Spleen (tissue), 11 donors: ENCODE measurements at regions not wholly inside any gene's neighbourhood (a gene's known extent, or its start where the extent isn't known, plus 50 kb on each side); places are given as distances from the start of the nearest gene placed in this dataset.

ENCODE experiments used
- DNase-seq: peaks from one replicate; pipeline ENCODE4 v3.0.0-alpha.2; 2020
- H3K27ac ChIP-seq, 8 donors: fragments of 200-600 bp; sonication (generic) in 7 of 8; 1 replicate in 4 of 8; 2 replicates in 4 of 8; pipeline versions ENCODE4 v1.5.0 to v1.8.0; 2016 to 2021; ENCODE audit warnings: inconsistent platforms in 4 of 8, mild to moderate bottlenecking in 4 of 8, moderate library complexity in 1 of 8
- H3K27me3 ChIP-seq, 7 donors: fragments of 200-600 bp; sonication (generic) in 6 of 7; replicated peaks in 1 of 7; 1 replicate in 4 of 7; 2 replicates in 3 of 7; pipeline versions ENCODE4 v1.5.0 to v1.8.0; 2016 to 2021; ENCODE audit warnings: inconsistent platforms in 3 of 7, mild to moderate bottlenecking in 1 of 7
- H3K36me3 ChIP-seq, 6 donors: fragments of 200-600 bp; sonication (generic) in 5 of 6; 1 replicate in 4 of 6; 2 replicates in 2 of 6; pipeline versions ENCODE4 v1.5.0 to v1.8.0; 2016 to 2021; ENCODE audit warnings: inconsistent platforms in 2 of 6
- H3K4me1 ChIP-seq, 6 donors: fragments of 200-600 bp; sonication (generic) in 5 of 6; 1 replicate in 3 of 6; 2 replicates in 3 of 6; pipeline versions ENCODE4 v1.5.0 to v1.8.0; 2016 to 2021; ENCODE audit warnings: inconsistent platforms in 3 of 6
- H3K4me3 ChIP-seq, 8 donors: fragments of 200-600 bp; sonication (generic) in 7 of 8; 1 replicate in 4 of 8; 2 replicates in 4 of 8; pipeline versions ENCODE4 v1.5.0 to v1.8.0; 2016 to 2021; ENCODE audit warnings: inconsistent platforms in 4 of 8, mild to moderate bottlenecking in 4 of 8, moderate library complexity in 2 of 8
- H3K9me3 ChIP-seq, 8 donors: fragments of 200-600 bp; sonication (generic) in 7 of 8; 1 replicate in 4 of 8; 2 replicates in 4 of 8; pipeline versions ENCODE4 v1.5.0 to v1.8.0; 2016 to 2021; ENCODE audit warnings: inconsistent platforms in 4 of 8
- CTCF ChIP-seq, 11 experiments: fragments of 200-600 bp in 7 of 11; fragments of 450-650 bp in 4 of 11; sonication (generic) in 4 of 11; IDR thresholded peaks in 8 of 11; conservative IDR thresholded peaks in 3 of 11; 1 replicate in 7 of 11; 2 replicates in 4 of 11; pipeline versions ENCODE4 v1.4.0 to v1.8.0; 2016 to 2021; ENCODE audit warnings: antibody characterized with exemption in 11 of 11, inconsistent platforms in 4 of 11, mild to moderate bottlenecking in 1 of 11
- POLR2A ChIP-seq, 3 donors: fragments of 450-650 bp; IDR thresholded peaks; one replicate each; pipeline ENCODE4 v1.5.1; 2017; ENCODE audit warnings: antibody characterized with exemption in 3 of 3, mild to moderate bottlenecking in 1 of 3
- POLR2AphosphoS5 ChIP-seq, 3 donors: sonication (generic); formaldehyde crosslinking; IDR thresholded peaks; one replicate each; pipeline ENCODE4 v1.5.1; 2017; ENCODE audit warnings: antibody characterized with exemption in 3 of 3
- WGBS, 5 donors: extraction: QIAGEN DNeasy Blood & Tissue Kit in 3 of 5; methylation state at CpG; one replicate each; pipeline versions ENCODE4 v1.1.5 to v1.1.7; 2013 to 2018; 5-methylcytosine and 5-hydroxymethylcytosine counted together
- intact Hi-C: fragments of 100-400 bp; cut with DNase I; formaldehyde crosslinking; loops from one replicate; pipeline ENCODE4 v1.15.0; 2023; ENCODE audit warnings: low total_unique reads
- donor health status: healthy with polysubstance abuse.
- donor health status: DM: no; HTN: no; CAD: no; lungs with moderate emphysema.
- donor health status: DM: no; HTN: no; CAD: no.
- donor health status: Bipolar disorder and iron deficiency.
- donor health status: healthy.
- donor health status: DM: no; HTN: no; CAD: no.
- donor health status: DM: yes; HTN: yes; CAD: no.

DNA sequence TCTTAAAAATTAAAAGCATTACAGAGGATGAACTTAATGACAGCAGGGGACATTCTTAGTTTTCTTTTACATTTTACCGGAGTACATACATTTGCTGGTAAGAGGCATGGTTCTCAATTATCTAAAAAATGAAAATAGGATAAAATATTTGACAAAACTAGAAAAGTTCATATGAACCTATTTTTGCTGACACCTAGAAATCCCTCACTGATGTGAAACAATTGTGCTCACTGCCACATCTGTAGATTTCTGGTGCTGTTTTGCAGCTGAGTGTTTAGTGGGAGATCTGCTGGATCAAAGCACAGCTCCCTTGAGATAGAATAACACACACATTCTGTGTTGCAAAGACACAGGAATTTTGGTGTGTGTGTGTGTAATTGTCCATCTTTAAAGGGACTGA, 392.9 kb upstream of the B3GALT2 start:
- WGBS, 5 donors = 94 to 100% (median 98%) methylated on average over 1 of the region's 1 CpG
- Histone ChIP-seq H3K27me3 (peaks cover 0 to 4% (median 0%) of the 10 kb centered on the region in 7 donors), H3K4me1 (no peaks in the 10 kb centered on the region), H3K9me3 (peaks cover 0 to 5% (median 0%) of the 10 kb centered on the region in 8 donors), H3K36me3 (no peaks in the 10 kb centered on the region), H3K4me3 (no peak overlapping the region), H3K27ac (no peak overlapping the region)
- no peak for DNase-seq
- TF ChIP-seq CTCF (IDR thresholded peaks at IDR 0.05 in 8 of 11, conservative IDR thresholded peaks at IDR 0.05 in 3 of 11) = no peak
- TF ChIP-seq POLR2AphosphoS5 (IDR thresholded peaks at IDR 0.05) = no peak
- no peak for TF ChIP-seq POLR2A (IDR thresholded peaks at IDR 0.05)
- intact Hi-C loops = no loop called here

- DNase-seq = no peak
- H3K4me1 ChIP-seq = peaks cover 0 to 3% (median 1%) of the 10 kb centered on the region in 6 donors
- no peaks in the 10 kb centered on the region for H3K27me3 ChIP-seq
- H3K36me3 ChIP-seq = no peaks in the 10 kb centered on the region
- H3K4me3 ChIP-seq = no peak overlapping the region
- TF ChIP-seq POLR2A (IDR thresholded peaks at IDR 0.05) (no peak), CTCF (IDR thresholded peaks at IDR 0.05 in 8 of 11, conservative IDR thresholded peaks at IDR 0.05 in 3 of 11) (no peak), POLR2AphosphoS5 (IDR thresholded peaks at IDR 0.05) (no peak)
- intact Hi-C loops = no loop called here
- no peak overlapping the region for H3K27ac ChIP-seq
- peaks cover 0 to 13% (median 9%) of the 10 kb centered on the region in 8 donors for H3K9me3 ChIP-seq
Measured at GRCh38 chr1:193574913-193575312, 388.5 kb upstream of the B3GALT2 start.

- H3K4me1 ChIP-seq = peaks cover 0 to 20% (median 16%) of the 10 kb centered on the region in 6 donors
- no peak overlapping the region for H3K4me3 ChIP-seq
- no peaks in the 10 kb centered on the region for H3K36me3 ChIP-seq
- intact Hi-C loops = no loop called here
- no peak for TF ChIP-seq POLR2A (IDR thresholded peaks at IDR 0.05)
- no peak for TF ChIP-seq POLR2AphosphoS5 (IDR thresholded peaks at IDR 0.05)
- no peak for TF ChIP-seq CTCF (IDR thresholded peaks at IDR 0.05 in 8 of 11, conservative IDR thresholded peaks at IDR 0.05 in 3 of 11)
- peaks cover 0 to 13% (median 9%) of the 10 kb centered on the region in 8 donors for H3K9me3 ChIP-seq
- no peaks in the 10 kb centered on the region for H3K27me3 ChIP-seq
- DNase-seq = no peak
- H3K27ac ChIP-seq = peak overlapping the region in 3 of 8 donors; percentile 2 to 18 (median 4)
Measured at GRCh38 chr1:193569983-193570269, 383.5 kb upstream of the B3GALT2 start.

DNA sequence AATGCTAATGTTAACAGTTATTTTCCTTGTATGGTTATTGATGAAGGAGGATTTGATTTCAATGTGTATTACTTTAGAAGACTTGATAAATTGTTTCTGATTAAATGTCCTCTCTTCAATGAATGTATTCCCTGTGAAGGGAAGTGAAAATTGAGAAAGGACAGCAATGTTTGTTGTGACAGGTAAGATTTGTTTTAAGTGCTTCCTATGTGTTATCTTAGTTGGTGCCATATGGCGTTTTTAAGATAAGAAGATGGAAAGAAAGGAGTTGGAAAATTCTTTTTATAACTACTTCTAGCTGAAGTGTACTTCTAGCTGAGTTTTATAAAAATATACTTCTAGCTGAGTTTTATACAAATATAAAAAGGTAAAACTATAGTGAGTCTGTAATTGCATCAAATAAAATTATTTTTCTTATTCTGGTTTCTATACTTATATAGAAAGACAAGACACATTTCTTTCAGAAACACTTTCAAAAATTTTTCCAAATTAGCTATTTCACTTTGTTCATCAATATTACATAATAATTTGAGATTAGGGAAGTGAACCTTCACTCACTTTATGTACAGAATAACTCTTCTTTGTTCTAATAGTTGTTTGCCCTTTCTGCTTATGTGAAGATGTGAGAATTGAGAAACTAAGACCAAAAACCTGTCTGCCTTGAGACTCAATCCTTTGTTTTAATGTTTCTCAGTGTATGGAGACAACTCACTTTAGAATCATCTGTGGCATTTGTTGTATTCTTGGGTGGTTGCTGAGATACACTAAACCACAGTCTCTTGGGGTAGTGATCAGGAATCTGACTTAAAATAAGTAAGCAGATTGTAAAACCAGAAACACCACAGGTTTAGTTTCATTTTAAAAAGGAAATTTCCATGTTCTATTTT, 382.9 kb upstream of the B3GALT2 start:
- peaks cover 0 to 13% (median 9%) of the 10 kb centered on the region in 8 donors for H3K9me3 ChIP-seq
- H3K27ac ChIP-seq = peak overlapping the region in 3 of 8 donors; percentile 4 to 21 (median 18)
- H3K36me3 ChIP-seq = no peaks in the 10 kb centered on the region
- no peak for DNase-seq
- H3K27me3 ChIP-seq = no peaks in the 10 kb centered on the region
- TF ChIP-seq POLR2AphosphoS5 (IDR thresholded peaks at IDR 0.05) (no peak), POLR2A (IDR thresholded peaks at IDR 0.05) (no peak), CTCF (IDR thresholded peaks at IDR 0.05 in 8 of 11, conservative IDR thresholded peaks at IDR 0.05 in 3 of 11) (no peak)
- H3K4me3 ChIP-seq = no peak overlapping the region
- WGBS, 5 donors = 25 to 36% (median 29%) methylated on average over 1 of the region's 1 CpG
- peaks cover 0 to 20% (median 16%) of the 10 kb centered on the region in 6 donors for H3K4me1 ChIP-seq
- intact Hi-C loops = no loop called here
